GM19397 (cell line): ENCODE measurements at regions not wholly inside any gene's neighbourhood (a gene's known extent, or its start where the extent isn't known, plus 50 kb on each side); places are given as distances from the start of the nearest gene placed in this dataset.
"Not testable (repeated sequence)": the region's sequence is repeated elsewhere in the genome, so short reads cannot be mapped to it uniquely, and the experiment has no call there.

Experiments used
- ATAC-seq: cut with Tn5 transposase; IDR thresholded peaks from one replicate; pipeline ENCODE4 v1.9.1; 2021; ENCODE audit warnings: mild to moderate bottlenecking, moderate library complexity; ENCODE audit not compliant: unreplicated experiment

DNA sequence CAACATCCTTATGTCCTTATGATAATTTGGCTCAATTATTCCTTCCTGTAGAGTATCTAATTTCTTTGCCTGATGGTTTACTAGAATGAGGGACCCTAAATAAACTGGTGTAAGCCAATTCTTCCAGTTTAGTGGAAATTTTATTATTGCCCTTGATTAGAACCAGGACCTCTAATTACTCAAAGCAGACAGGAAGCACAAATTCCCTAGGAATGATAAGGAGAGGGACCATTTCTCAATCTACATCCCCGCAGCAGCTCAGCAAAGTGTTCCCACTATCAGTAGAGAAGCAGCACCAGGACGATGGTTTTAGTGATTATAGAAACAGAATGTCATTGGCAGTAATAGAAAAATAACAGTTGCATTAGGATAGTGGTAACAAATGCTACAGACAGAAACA, 97.1 kb downstream of the PLPPR4 start:
- no peak for ATAC-seq

DNA sequence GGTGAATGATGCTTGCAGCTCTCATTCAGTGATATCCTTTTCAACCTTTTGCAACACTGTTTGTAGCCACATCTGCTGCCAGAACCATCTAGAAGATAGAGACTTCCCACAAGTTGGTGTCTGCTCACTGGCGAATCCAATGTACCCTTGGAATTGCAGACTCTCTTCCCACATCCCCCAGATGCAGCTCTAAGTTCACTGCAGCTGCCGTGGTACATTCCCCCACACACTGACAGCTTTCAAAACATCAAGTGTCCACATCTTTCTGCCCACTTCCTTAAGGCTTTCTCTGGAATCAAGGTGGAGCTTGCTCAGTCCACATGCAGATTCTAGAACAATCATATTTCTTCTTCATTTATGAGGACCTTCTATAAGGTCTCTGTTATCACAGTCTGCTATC, 99.2 kb downstream of the PLPPR4 start:
- ATAC-seq: no peak

DNA sequence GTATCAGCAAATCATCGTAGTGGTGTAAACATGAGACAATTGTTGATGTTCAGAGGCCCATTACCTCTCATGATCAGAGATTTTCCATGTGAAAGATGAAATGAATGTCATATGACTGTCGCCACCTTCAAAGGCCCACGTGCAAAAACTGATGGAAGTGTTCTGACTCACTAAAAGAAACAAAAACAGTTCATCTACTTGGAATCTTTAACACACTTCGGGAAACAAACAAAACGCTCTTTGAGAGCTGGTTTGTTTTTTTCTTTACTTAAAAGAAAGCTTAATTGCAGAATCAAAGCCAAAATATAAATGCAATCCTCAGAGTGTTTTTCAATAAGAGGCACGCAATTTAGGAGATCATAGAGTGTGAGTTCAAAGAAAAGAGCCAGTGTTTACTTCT, 100.8 kb downstream of the PLPPR4 start:
- ATAC-seq: no peak

DNA sequence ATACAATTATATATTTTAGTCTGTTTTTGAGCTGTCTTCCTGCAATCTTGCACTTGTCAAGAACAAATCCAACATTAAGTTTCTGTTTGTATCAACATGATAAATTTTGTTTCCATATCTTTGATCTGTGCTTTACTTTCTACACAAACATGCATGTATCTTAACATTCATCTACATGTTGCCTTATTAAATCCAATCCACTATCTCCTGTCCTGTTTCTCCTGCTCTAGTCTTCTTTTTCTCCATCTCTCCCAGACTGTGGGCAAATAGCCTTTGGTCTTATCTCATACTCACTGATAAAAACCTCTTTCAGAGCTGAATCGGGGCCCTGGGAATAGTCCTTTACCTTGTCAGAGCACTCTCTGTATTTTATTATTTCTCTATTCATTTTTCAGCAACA, 101.3 kb downstream of the PLPPR4 start:
- no peak for ATAC-seq

DNA sequence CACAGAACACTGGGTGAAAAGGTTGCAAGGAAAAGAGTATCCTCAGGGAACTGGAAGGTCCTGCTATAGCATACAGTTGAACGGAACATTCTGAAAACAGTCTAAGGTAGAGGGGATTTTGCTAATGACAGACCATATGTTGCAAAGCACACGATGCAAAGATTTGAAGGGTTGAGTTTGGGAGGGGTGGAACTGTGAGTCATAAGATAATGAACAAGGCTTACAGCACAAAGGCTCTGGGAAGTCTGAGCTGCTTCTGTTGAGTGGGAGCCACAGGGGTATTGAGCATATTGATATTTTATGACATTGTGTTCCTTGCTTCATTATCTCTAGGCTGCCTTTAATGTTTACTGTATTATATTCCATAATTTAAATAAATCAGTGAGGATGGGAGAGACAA, 104.9 kb downstream of the PLPPR4 start:
- ATAC-seq: no peak

DNA sequence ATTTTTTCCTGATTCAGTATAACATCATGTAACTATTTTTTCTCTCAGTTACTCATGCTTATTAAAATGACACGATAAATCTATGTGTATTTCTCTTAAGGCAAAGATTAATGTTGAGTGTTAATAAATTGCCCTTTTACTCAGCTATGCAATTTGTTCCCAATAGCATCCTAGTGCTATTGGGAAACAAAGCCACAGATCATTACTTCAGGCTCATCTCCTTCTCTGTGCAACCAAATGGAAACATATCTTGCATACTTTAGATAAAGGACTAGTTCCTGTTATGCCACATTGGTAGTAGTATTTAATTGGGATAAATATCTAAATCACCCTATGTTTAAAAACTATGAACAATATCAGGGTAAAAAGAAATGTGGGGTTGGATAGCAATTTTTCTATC, 106.2 kb downstream of the PLPPR4 start:
- ATAC-seq: no peak

DNA sequence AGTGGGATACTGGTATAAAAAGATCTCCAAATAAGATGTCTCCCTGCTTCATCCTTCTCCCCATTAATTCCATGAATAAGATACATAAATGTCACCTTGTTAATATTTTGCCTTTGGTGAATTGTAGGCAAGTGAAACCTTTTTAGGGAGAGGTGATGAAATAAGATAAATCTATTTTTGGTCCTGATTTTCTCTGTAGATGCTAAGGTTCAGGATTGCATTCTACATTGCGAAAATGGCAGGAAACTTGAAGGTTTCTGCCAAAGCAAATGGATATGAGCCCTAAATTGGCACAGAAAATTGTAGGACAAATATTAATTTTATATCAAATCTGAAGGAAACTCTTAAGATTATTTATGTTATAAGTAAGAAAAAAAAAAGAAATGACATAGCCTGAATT, 107.1 kb downstream of the PLPPR4 start:
- no peak for ATAC-seq

DNA sequence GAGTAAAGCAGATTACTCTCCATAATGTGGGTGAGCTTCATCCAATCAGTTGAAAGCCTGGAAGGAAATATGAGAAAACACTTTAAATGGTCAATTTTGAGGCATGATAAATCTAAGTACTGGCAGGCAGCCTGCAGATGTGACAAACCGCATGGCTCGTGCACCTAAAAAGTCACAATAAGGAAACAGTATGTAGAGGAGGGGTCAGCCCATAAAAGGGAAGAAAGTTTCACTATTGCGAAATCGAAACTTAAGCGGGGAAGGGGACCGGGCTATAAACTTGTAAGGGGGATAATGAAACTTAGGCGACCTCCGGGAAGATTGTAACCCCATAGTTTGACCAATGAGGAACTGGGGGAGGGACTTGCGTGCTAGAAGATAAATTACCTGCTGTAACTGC, 109.8 kb downstream of the PLPPR4 start:
- ATAC-seq: no peak

DNA sequence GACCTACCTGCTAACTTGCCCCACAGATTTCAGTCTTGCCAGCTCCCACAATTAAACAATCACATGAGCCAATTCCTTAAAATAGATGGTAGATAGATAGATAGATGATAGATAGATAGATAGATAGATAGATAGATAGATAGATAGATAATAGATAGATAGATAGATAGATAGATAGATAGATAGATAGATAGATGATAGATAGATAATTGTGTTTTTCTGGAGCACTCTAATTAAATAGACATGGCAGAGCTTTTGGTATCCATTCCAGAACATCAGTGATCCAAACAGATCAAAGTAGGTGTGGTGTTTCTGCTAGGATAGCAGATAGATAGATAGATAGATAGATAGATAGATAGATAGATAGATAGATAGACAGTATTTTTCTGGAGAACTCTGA, 110.4 kb downstream of the PLPPR4 start:
- ATAC-seq: not testable (repeated sequence)

DNA sequence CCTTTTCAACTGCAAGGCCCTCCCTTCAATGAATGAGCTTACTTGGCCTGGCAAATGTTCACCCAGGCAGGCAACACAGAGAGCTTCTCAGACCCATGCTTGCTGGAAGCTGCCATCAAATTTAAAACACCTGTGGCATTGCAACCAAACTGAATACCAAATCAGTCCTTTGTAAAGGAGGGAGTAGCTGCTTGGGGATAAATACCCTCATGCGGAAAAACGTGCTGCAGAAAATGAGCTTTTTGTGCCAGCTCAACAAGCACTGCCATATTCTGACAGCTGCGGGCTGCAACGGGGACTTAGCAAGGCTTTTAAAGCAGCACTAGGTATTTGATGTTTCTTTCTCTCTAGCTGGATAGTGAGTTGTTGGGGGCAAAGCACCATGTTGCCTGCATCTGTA, 119.7 kb downstream of the PLPPR4 start:
- no peak for ATAC-seq

DNA sequence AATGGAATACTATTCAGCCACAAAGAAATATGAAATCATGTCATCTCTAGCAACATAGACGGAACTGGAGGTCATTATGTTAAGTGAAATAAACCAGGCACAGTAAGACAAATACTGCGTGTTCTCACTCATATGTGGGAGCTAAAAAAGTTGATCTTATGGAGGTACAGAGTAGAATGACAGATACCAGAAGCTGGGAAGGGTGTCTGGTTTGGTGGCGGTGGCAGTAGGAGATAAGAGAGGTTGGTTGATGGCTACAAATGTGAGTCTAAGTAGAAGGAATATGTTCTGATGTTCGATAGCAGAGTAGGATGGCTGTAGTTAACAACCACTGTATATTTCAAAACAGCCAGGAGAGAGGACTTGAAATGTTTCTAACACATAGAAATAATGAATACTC, 121.6 kb downstream of the PLPPR4 start:
- no peak for ATAC-seq

DNA sequence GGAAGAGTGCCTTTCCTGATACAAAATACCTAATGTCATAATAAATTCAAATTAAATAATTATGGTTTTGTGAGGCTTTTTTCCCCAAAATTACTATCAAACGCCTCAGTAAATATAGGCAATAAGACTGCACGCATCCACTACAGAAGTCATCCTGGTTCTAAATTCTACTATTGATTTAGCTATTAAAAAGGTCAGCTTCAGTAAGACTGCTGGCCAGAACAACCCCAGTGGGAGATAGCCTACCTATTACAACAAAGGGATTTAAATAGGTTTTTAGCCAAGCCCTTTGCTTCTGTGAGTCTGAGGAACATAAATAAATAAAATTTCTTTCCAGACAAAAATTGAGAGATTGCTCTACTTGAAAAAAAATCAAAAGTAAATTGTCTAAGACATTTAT, 132.1 kb downstream of the PLPPR4 start:
- ATAC-seq: no peak

DNA sequence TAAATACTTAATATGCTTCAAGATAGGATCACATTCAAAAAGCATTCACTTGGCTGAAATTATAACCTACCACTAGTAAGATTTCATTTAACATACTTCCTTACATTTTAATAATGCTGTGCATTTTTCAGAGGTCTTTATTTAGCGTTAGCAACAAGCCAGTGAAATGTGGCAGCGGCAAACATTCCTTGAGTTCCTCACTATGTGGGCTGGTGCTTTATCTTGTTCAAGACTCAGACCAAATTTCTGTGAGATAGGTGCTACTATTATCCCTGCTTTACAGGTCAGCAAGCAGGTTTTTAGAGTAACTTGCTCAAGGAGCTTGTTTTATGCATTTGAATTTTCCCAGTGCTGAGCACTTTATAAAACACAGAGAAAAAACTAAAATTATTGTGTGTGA, 132.7 kb downstream of the PLPPR4 start:
- ATAC-seq: no peak

DNA sequence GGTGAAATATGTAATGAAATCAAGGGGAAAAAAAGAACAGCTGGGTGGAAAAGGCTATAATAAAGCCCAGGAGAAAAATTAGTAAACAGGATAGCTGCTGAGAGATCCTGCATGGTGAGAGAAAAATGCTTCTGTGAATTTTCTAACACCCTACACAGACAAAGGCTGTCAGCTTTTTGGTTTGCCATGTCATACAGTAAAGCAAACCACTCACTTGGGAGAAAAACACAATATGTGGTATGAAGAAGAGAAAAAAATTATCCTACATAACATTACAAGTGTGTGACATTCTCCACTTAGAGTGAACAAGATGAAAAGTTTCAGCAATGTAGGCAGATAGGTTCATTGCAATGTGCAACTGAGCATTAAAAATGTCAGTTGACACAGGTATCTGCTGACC, 133.6 kb downstream of the PLPPR4 start:
- no peak for ATAC-seq

DNA sequence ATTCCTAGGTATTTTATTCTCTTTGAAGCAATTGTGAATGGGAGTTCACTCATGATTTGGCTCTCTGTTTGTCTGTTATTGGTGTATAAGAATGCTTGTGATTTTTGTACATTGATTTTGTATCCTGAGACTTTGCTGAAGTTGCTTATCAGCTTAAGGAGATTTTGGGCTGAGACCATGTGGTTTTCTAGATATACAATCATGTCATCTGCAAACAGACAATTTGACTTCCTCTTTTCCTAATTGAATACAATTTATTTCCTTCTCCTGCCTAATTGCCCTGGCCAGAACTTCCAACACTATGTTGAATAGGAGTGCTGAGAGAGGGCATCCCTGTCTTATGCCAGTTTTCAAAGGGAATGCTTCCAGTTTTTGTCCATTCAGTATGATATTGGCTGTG, 137.3 kb downstream of the PLPPR4 start:
- not testable (repeated sequence) for ATAC-seq

DNA sequence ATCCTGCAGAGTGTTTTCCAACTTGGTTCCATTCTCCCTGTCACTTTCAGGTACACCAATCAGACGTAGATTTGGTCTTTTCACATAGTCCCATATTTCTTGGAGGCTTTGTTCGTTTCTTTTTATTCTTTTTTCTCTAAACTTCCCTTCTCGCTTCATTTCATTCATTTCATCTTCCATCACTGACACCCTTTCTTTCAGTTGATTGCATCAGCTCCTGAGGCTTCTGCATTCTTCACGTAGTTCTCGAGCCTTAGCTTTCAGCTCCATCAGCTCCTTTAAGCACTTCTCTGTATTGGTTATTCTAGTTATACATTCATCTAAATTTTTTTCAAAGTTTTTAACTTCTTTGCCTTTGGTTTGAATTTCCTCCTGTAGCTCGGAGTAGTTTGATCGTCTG, 140.1 kb downstream of the PLPPR4 start:
- not testable (repeated sequence) for ATAC-seq

DNA sequence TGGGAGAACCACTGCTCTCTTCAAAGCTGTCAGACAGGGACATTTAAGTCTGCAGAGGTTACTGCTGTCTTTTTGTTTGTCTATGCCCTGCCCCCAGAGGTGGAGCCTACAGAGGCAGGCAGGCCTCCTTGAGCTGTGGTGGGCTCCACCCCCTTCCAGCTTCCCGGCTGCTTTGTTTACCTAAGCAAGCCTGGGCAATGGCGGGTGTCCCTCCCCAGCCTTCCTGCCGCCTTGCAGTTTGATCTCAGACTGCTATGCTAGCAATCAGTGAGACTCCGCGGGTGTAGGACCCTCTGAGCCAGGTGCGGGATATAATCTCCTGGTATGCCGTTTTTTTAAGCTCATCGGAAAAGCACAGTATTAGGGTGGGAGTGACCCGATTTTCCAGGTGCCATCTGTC, 141.0 kb downstream of the PLPPR4 start:
- ATAC-seq: not testable (repeated sequence)

DNA sequence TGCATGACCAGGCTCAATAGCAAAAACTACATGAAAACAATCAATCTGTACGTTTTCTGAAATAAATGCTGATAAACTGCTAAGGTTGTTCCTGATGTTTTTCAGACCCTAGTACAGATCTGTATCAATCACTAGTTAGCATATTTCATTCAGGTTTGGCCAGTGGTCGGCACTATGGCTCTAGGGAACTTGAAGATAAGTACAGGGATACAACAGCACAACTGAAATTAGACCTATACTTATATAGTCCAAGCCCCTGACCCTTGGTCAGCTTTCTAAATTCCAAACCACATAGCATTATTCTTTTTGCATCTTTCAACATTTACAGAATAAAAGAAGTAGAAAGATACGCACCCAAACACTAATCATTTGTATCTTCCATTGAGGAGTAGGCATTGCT, 142.7 kb downstream of the PLPPR4 start:
- no peak for ATAC-seq

DNA sequence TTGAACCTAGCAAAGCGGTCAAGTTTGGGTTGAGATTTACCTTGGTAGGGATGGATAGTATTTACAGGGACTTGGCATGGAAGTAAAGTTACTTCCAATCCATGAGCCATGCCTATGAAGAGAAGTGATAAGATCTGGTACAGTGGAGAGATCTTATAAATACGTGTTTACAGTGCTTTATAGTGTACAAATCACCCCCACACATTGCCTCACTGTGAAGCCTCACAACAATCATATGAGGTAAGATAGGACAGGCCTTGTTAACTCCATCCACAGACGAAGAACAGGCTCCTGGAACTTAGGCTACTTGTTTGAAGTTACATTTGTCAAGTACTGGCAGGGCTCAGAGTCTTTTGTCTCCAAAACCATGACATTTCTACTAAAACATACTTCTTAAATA, 159.8 kb downstream of the PLPPR4 start:
- no peak for ATAC-seq

DNA sequence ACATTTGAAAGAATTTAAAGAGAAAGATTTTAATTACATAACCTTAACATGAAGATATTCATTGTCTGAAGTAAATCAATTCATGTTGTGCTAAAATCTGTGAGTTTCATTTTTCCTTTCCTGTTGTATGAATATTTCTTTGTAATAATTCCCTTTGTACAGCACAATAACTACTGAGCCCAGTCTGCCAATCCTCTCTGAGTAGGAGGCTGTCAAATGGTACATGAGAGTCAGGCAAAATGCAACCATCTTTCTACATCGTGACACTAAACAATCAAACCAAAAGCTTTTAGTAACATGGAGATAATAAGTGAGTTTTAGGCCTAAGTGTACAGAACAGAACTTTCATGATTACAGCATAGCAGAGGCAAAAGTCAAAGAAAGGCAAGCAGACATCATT, 165.5 kb downstream of the PLPPR4 start:
- ATAC-seq: no peak

DNA sequence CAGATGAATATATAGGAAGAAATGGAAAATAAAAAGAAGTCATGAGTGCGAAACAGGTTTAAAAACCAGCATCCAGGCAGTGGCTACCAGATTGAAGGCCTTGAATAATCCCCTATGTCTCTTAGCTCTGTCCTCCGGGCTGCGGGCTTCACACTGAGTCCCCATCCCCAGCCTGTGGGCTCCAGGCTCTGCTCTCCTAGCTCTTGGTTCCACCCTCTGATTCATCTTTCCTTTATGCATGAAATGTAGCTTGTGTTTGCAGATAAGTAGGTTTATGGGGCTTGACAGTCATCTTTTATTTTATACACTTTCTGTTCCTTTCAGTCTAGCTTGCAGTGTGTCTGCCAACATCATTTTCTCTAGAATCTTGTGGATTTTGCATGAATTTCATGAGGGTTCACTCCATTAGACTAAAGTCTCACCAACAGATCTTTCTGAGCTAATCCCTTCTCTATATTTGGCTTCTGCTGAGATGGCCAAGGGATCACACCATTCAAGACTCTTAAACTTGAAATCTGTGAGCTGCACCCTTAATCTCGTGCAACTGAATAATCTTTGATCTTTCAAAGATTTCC, 174.5 kb downstream of the PLPPR4 start:
- no peak for ATAC-seq

DNA sequence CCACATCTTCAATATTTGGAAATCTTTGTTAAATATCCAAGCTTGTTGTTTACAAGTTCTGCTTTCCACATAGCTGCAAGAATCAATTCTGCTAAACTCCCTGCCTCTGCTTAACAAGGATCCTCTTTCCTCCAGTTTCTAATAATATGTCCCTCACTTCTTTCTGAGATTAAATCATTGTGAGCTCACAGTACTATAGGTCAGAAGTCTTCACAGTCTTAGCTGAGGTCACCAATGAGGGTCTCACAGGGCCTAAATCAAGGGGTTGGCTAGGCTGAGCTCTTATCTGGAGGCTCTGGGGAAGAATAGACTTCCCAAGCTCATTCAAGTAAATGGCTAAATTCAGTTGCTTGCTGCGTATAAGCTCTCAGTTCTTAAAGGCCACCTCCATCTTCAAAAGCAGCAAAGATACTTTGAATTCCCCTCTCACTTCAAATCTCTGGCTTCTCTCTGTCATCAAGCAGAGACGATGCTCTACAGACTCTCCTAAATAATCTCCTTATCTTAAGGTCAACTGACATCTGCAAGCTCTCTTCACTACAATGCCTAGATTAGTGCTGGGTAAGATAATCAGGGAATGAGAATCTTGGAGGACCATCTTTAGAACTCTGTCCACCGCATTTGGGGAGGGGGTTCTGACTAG, 175.3 kb downstream of the PLPPR4 start:
- ATAC-seq: no peak
